Prostate gland (tissue), 2 donors: ENCODE measurements at regions not wholly inside any gene's neighbourhood (a gene's known extent, or its start where the extent isn't known, plus 50 kb on each side); places are given as distances from the start of the nearest gene placed in this dataset.

Source experiments
- DNase-seq: peaks from one replicate; pipeline ENCODE4 v3.0.0-alpha.2; 2019; ENCODE audit warnings: low spot score
- H3K27ac ChIP-seq, 2 donors: fragments of 200-600 bp; sonication (generic); 2 replicates each; pipeline ENCODE4 v1.5.1; 2017 to 2019
- H3K27me3 ChIP-seq: fragments of 200-600 bp; sonication (generic); replicated peaks from 2 replicates; pipeline ENCODE4 v1.5.1; 2019; ENCODE audit not compliant: insufficient read depth
- H3K36me3 ChIP-seq, 2 donors: fragments of 200-600 bp; sonication (generic); 1 replicate in 1 of 2; 2 replicates in 1 of 2; pipeline versions ENCODE4 v1.5.1 to v1.8.1; 2017 to 2019
- H3K4me1 ChIP-seq: fragments of 200-600 bp; sonication (generic); replicated peaks from 2 replicates; pipeline ENCODE4 v1.5.1; 2019
- H3K4me3 ChIP-seq, 2 donors: fragments of 200-600 bp; sonication (generic); 2 replicates each; pipeline ENCODE4 v1.5.1; 2017 to 2019
- H3K9me3 ChIP-seq: fragments of 200-600 bp; sonication (generic); 2 replicates; pipeline ENCODE4 v1.5.1; 2017
- POLR2A ChIP-seq: fragments of 450-650 bp; IDR thresholded peaks from one replicate; pipeline ENCODE4 v1.6.1; 2016; ENCODE audit warnings: antibody characterized with exemption, mild to moderate bottlenecking
- POLR2AphosphoS5 ChIP-seq: sonication (generic); formaldehyde crosslinking; IDR thresholded peaks from one replicate; pipeline ENCODE4 v1.6.1; 2017; ENCODE audit warnings: antibody characterized with exemption
- WGBS: methylation state at CpG from one replicate; pipeline ENCODE4 v1.1.5; 2018; 5-methylcytosine and 5-hydroxymethylcytosine counted together
- intact Hi-C: fragments of 100-400 bp; cut with DNase I; formaldehyde crosslinking; loops from one replicate; pipeline ENCODE4 v1.14.2; 2022
- TF ChIP-seq, protein P1 (sequence below), 4 experiments: fragments of 200-600 bp in 2 of 4; fragments of 450-650 bp in 2 of 4; sonication (generic) in 2 of 4; IDR thresholded peaks; 1 replicate in 3 of 4; 2 replicates in 1 of 4; pipeline ENCODE4 v1.5.1; 2016 to 2019; ENCODE audit warnings: antibody characterized with exemption in 4 of 4, mild to moderate bottlenecking in 2 of 4, moderate library complexity in 2 of 4

DNA sequence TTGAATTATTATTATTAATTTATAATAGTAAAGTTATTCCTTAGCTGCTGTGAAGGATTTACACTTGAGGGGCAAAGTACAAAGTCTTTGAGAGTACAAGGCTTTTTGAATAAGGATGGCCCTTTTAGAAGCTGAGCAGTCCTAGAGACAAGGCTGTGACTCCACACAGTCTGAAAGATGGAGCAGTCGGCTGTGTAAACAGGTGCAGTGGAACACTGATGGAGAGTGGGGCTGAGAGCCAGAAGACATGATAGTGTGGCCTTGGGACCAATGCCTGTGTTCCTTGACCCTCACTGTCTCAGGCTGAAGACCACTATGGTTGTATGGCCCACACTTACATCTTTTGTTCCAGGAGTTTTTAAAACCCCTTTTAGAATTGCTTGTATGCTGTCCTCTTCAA, 311.2 kb upstream of the PHF14 start:
- 62% methylated on average over 1 of the region's 1 CpG for WGBS
- H3K4me3 ChIP-seq, result no peak overlapping the region
- no peak overlapping the region for H3K27ac ChIP-seq
- no peaks in the 10 kb centered on the region for H3K36me3 ChIP-seq
- DNase-seq, result no peak
- H3K4me1 ChIP-seq, result no peaks in the 10 kb centered on the region
- no peaks in the 10 kb centered on the region for H3K9me3 ChIP-seq
- H3K27me3 ChIP-seq, result no peaks in the 10 kb centered on the region
- TF ChIP-seq POLR2A (no peak), POLR2AphosphoS5 (no peak)
- TF ChIP-seq, protein P1, sequence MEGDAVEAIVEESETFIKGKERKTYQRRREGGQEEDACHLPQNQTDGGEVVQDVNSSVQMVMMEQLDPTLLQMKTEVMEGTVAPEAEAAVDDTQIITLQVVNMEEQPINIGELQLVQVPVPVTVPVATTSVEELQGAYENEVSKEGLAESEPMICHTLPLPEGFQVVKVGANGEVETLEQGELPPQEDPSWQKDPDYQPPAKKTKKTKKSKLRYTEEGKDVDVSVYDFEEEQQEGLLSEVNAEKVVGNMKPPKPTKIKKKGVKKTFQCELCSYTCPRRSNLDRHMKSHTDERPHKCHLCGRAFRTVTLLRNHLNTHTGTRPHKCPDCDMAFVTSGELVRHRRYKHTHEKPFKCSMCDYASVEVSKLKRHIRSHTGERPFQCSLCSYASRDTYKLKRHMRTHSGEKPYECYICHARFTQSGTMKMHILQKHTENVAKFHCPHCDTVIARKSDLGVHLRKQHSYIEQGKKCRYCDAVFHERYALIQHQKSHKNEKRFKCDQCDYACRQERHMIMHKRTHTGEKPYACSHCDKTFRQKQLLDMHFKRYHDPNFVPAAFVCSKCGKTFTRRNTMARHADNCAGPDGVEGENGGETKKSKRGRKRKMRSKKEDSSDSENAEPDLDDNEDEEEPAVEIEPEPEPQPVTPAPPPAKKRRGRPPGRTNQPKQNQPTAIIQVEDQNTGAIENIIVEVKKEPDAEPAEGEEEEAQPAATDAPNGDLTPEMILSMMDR (IDR thresholded peaks at IDR 0.05), result no peak
- intact Hi-C loops, result no loop called here

DNA sequence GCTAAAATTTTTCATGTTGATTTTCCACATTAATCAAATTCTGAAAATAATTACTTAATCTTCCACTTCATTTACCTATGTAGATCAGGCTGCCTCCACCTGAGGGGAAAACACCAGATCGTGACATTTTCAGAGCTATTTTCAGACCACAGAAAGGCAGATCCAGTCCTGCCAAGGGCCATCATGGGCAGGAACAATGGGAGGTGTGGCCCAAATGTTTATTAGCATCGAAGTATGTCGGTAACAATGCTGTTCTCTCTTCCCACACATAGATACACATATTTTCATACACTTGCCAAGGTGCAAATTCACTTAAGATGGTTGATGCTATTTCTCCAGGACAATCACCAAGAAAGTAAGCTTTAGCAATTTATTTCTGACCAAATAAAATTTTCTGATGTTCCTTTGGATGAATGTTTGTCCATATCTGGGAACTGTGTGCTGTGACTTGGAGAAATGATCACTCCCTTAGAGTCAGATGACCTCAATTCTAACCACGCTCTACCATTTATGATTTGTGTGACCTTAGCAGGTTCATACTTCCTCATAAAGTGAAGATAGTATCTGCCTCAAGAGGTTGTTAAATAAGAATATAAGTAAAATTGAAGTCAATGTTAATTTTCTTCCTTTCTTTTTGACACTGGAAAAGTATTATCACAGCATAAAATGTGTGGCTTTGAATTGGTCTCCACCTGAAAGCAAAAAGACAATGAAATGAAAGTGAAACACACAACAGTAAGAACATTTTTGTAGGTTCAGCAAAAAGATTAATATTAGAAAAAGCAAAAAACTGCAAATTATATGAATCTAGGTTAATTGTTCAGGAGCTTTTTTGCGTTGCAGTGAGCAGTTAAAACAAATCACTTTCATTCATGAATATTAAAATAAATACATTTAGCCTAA, 310.4 kb upstream of the PHF14 start:
- H3K4me3 ChIP-seq, result no peak overlapping the region
- H3K27me3 ChIP-seq, result no peaks in the 10 kb centered on the region
- no peak overlapping the region for H3K27ac ChIP-seq
- intact Hi-C loops, result no loop called here
- TF ChIP-seq, protein P1 (IDR thresholded peaks at IDR 0.05), result no peak
- no peaks in the 10 kb centered on the region for H3K9me3 ChIP-seq
- no peaks in the 10 kb centered on the region for H3K36me3 ChIP-seq
- 37% methylated on average over 5 of the region's 5 CpGs for WGBS
- H3K4me1 ChIP-seq, result no peaks in the 10 kb centered on the region
- DNase-seq, result no peak

DNA sequence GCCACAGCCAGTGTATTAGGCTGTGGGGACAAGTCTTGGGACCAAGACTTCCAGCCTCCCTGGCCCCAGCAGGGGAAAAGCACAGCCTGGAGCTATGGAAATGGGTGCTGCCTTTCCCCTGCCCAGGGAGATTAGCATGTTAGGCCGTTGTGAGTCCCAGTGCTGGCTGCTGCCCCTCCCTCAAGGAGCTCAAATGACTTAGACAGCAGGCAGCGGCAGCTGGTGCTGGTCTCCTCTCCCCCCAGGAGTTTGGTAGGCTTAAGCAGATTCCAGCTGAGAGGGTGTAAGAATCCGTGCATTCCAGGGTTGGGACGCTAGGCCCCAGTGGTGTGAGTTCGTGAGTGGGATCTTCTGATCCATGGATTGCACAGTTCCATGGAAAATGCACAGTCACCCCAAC, 301.5 kb upstream of the PHF14 start:
- H3K27me3 ChIP-seq, result no peaks in the 10 kb centered on the region
- H3K9me3 ChIP-seq, result no peaks in the 10 kb centered on the region
- no peaks in the 10 kb centered on the region for H3K36me3 ChIP-seq
- no peak overlapping the region for H3K4me3 ChIP-seq
- WGBS, result 84% methylated on average over 5 of the region's 5 CpGs
- DNase-seq, result no peak
- intact Hi-C loops, result no loop called here
- H3K4me1 ChIP-seq, result no peaks in the 10 kb centered on the region
- no peak overlapping the region for H3K27ac ChIP-seq
- TF ChIP-seq POLR2AphosphoS5 (no peak), POLR2A (no peak)
- TF ChIP-seq, protein P1 (IDR thresholded peaks at IDR 0.05), result no peak

DNA sequence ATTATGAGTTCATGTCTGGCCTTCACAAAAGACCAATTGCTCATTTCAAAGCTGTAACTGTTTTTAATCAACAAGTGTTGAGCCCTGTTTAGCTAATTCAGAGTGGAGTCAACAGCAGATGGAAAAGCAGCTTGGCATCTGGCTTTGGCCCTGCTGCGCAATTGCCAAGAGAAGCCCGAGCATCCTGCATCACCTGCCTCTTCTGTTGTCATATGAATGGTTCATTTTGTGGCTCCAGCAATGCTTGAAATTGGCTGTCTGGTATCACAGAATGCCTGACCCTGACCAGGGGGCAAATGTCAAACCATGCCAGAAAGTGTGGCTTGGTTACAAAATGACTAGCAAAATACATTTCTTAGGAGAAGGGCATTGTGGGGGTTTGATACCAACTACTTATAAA, 296.5 kb upstream of the PHF14 start:
- Histone ChIP-seq H3K27me3 (no peaks in the 10 kb centered on the region), H3K4me1 (no peaks in the 10 kb centered on the region), H3K27ac (no peak overlapping the region), H3K9me3 (no peaks in the 10 kb centered on the region), H3K36me3 (no peaks in the 10 kb centered on the region), H3K4me3 (no peak overlapping the region)
- WGBS, result 95% methylated on average over 2 of the region's 2 CpGs
- no peak for DNase-seq
- intact Hi-C loops, result no loop called here
- TF ChIP-seq POLR2AphosphoS5 (no peak), POLR2A (no peak)
- TF ChIP-seq, protein P1 (IDR thresholded peaks at IDR 0.05), result no peak

DNA sequence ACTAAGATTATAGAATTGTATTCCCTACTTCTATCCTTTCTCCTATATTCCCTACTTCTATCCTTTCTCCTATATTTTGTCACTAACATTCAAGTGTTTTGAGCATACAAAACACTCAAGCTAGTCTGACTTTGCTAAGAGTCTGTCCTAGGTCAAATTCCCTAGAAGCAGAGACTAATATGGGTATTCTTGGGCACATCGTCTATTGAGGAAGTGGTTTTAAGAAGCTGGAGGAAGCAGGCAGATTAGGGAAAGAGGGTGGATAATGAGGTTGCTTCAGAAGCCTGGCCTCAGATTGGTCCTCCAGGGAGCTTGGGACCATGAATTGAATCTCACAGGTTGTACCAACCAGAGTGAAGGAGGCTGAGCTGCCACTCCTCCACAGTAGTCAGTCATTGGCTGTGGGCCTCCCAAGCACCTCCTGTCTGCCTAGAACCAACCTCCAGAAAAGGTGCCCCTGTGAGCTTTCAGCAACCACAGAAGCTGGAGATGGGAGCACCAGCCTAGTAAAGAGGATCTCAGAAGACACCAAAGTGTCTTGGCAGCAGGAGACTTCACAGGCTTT, 295.9 kb upstream of the PHF14 start:
- H3K27me3 ChIP-seq, result no peaks in the 10 kb centered on the region
- WGBS, result 74% methylated on average over 1 of the region's 1 CpG
- no peak for DNase-seq
- no peaks in the 10 kb centered on the region for H3K9me3 ChIP-seq
- H3K27ac ChIP-seq, result no peak overlapping the region
- no peaks in the 10 kb centered on the region for H3K36me3 ChIP-seq
- no peak overlapping the region for H3K4me3 ChIP-seq
- no peak for TF ChIP-seq POLR2A
- no peak for TF ChIP-seq POLR2AphosphoS5
- TF ChIP-seq, protein P1 (IDR thresholded peaks at IDR 0.05), result no peak
- H3K4me1 ChIP-seq, result no peaks in the 10 kb centered on the region
- intact Hi-C loops, result no loop called here
